HL-60 (cell line): ENCODE measurements at regions not wholly inside any gene's neighbourhood (a gene's known extent, or its start where the extent isn't known, plus 50 kb on each side); places are given as distances from the start of the nearest gene placed in this dataset.

Source experiments
- CTCF ChIP-seq: IDR thresholded peaks from one replicate; pipeline ENCODE4 v1.5.1; 2011; ENCODE audit warnings: low read length, control low read depth, inconsistent platforms; ENCODE audit not compliant: insufficient read depth
- GABPA ChIP-seq: IDR thresholded peaks from 2 replicates; pipeline ENCODE4 v1.6.1; 2012; ENCODE audit warnings: low read depth
- POLR2AphosphoS5 ChIP-seq: IDR thresholded peaks from 2 replicates; pipeline ENCODE4 v1.6.1; 2012; ENCODE audit warnings: low read depth

- no peak for TF ChIP-seq POLR2AphosphoS5
- TF ChIP-seq CTCF, result no peak
- TF ChIP-seq GABPA, result no peak
Observed at GRCh38 chr6:132041706-132042105, 90.5 kb upstream of the CCN2 start.
